K562 (cell line): ENCODE measurements at regions not wholly inside any gene's neighbourhood (a gene's known extent, or its start where the extent isn't known, plus 50 kb on each side); places are given as distances from the start of the nearest gene placed in this dataset.

ENCODE experiments used
- BCL6 ChIP-seq: fragments of 250-450 bp; sonication (Bioruptor Pico); IDR thresholded peaks from 2 replicates; pipeline ENCODE4 v1.4.0; 2020
- BMI1 ChIP-seq: fragments of 150-350 bp; IDR thresholded peaks from 2 replicates; pipeline ENCODE4 v1.6.1; 2014; ENCODE audit warnings: low read length
- CBX1 ChIP-seq: sonication (generic); IDR thresholded peaks from 2 replicates; pipeline ENCODE4 v1.6.1; 2016; ENCODE audit warnings: antibody characterized with exemption, low read depth, mild to moderate bottlenecking
- CBX3 ChIP-seq, 2 experiments: IDR thresholded peaks; 1 replicate in 1 of 2; 2 replicates in 1 of 2; pipeline ENCODE4 v1.6.1; 2012; ENCODE audit warnings: inconsistent platforms in 2 of 2, low read length in 2 of 2, borderline replicate concordance in 1 of 2, control low read depth in 1 of 2
- DPF2 ChIP-seq: fragments of 450-650 bp; IDR thresholded peaks from 2 replicates; pipeline ENCODE4 v1.6.1; 2016
- MEF2A ChIP-seq: IDR thresholded peaks from 2 replicates; pipeline ENCODE4 v1.6.1; 2011; ENCODE audit warnings: low read depth, mild to moderate bottlenecking, low read length, moderate library complexity; ENCODE audit not compliant: control insufficient read depth
- MXI1 ChIP-seq: IDR thresholded peaks from 2 replicates; pipeline ENCODE4 v1.6.1; 2011; ENCODE audit warnings: low read depth, mild to moderate bottlenecking, improper control_type of control experiment, low read length
- PYGO2 ChIP-seq: fragments of 450-650 bp; IDR thresholded peaks from 2 replicates; pipeline ENCODE4 v1.6.1; 2016; ENCODE audit warnings: mild to moderate bottlenecking, missing genetic modification characterization, moderate library complexity, missing compliant biosample characterization
- RREB1 ChIP-seq: fragments of 250-450 bp; sonication (Bioruptor Pico); IDR thresholded peaks from 2 replicates; pipeline ENCODE4 v1.4.0; 2020
- TFE3 ChIP-seq: fragments of 450-650 bp; formaldehyde crosslinking; IDR thresholded peaks from 2 replicates; pipeline ENCODE4 v1.4.0; 2020; ENCODE audit warnings: mild to moderate bottlenecking, mixed read lengths
- TRIM24 ChIP-seq, 2 experiments: fragments of 450-650 bp; IDR thresholded peaks; 2 replicates each; pipeline ENCODE4 v1.6.1; 2016
- ZEB2 ChIP-seq: fragments of 450-650 bp; IDR thresholded peaks from 2 replicates; pipeline ENCODE4 v1.6.1; 2016
- ZNF280B ChIP-seq: fragments of 250-450 bp; sonication (Bioruptor Pico); IDR thresholded peaks from 2 replicates; pipeline ENCODE4 v1.5.1; 2021; ENCODE audit warnings: mild to moderate bottlenecking
- ZNF398 ChIP-seq: fragments of 250-450 bp; sonication (Bioruptor Pico); IDR thresholded peaks from 2 replicates; pipeline ENCODE4 v1.8.0; 2021; ENCODE audit warnings: moderate library complexity, mild to moderate bottlenecking, inconsistent platforms
- ZNF668 ChIP-seq: fragments of 250-450 bp; sonication (Bioruptor Pico); IDR thresholded peaks from 2 replicates; pipeline ENCODE4 v1.8.0; 2022; ENCODE audit warnings: mild to moderate bottlenecking, inconsistent platforms
- ZNF766 ChIP-seq: fragments of 200-800 bp; sonication (Bioruptor generic); conservative IDR thresholded peaks from 2 replicates; pipeline ENCODE4 v1.6.1; 2016; ENCODE audit warnings: missing genetic modification characterization, missing compliant biosample characterization
- ZNF77 ChIP-seq: fragments of 250-450 bp; sonication (Bioruptor Pico); IDR thresholded peaks from 2 replicates; pipeline ENCODE4 v1.5.0; 2020

GRCh38 chr7:138369797-138370196 is 90.3 kb upstream of the TRIM24 start (continued):
- TF ChIP-seq CBX3 (IDR thresholded peaks at IDR 0.05; ENCODE audit: borderline replicate concordance in 1 of 2, low read length in 2 of 2) = peak; percentile 58 to 99
- no peak for TF ChIP-seq ZNF398
- TF ChIP-seq ZNF766 (CRISPR knock-in tag) = peak; percentile 94
- peak in 1 of 2 experiments; percentile 67 for TF ChIP-seq TRIM24 (IDR thresholded peaks at IDR 0.05)
- TF ChIP-seq ZNF668 (CRISPR knock-in tag) = no peak
- TF ChIP-seq BMI1 = no peak
- no peak for TF ChIP-seq BCL6 (CRISPR knock-in tag)
- TF ChIP-seq CBX1 = peak; percentile 89
- no peak for TF ChIP-seq MEF2A
- TF ChIP-seq ZNF77 = no peak
- TF ChIP-seq RREB1 (CRISPR knock-in tag) = no peak
- no peak for TF ChIP-seq MXI1
- peak; percentile 94 for TF ChIP-seq ZNF280B (CRISPR knock-in tag)
- no peak for TF ChIP-seq PYGO2 (tag)
- peak; percentile 57; the same call in 1 of the 2 replicates for TF ChIP-seq ZEB2
- TF ChIP-seq TFE3 (CRISPR knock-in tag) = no peak
- TF ChIP-seq DPF2 = no peak
